GM19438 (cell line): ENCODE measurements at regions not wholly inside any gene's neighbourhood (a gene's known extent, or its start where the extent isn't known, plus 50 kb on each side); places are given as distances from the start of the nearest gene placed in this dataset.

Experiments
- ATAC-seq: cut with Tn5 transposase; IDR thresholded peaks from one replicate; pipeline ENCODE4 v1.9.1; 2021; ENCODE audit warnings: low read depth; ENCODE audit not compliant: unreplicated experiment

- ATAC-seq = no peak
These were observed 425.3 kb downstream of the ZEB2 start for GRCh38 chr2:144094408-144095151.

GRCh38 chr2:144091622-144092021 is 428.3 kb downstream of the ZEB2 start:
- no peak for ATAC-seq

GRCh38 chr2:144088863-144089262 is 431.1 kb downstream of the ZEB2 start:
- no peak for ATAC-seq

DNA sequence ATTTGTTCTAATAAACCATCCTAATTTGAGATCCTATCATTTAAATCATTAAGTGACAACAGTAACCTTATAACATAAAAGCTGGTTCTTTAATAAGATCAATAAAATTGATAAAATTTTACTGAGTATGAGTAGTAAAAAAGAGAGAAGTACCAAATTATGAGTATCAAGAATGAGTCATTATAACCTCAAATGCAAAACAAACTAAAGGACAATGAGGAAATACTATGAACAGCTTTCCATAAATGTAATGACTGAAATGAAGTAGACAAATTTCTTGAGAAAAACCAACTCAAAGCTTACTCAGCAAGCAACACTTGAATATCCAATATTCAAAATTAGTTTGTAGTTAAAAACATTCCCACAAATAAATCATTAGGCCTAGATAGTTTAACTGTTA is 433.0 kb downstream of the ZEB2 start:
- no peak for ATAC-seq

GRCh38 chr2:144085016-144085415 is 434.9 kb downstream of the ZEB2 start:
- ATAC-seq = no peak

DNA sequence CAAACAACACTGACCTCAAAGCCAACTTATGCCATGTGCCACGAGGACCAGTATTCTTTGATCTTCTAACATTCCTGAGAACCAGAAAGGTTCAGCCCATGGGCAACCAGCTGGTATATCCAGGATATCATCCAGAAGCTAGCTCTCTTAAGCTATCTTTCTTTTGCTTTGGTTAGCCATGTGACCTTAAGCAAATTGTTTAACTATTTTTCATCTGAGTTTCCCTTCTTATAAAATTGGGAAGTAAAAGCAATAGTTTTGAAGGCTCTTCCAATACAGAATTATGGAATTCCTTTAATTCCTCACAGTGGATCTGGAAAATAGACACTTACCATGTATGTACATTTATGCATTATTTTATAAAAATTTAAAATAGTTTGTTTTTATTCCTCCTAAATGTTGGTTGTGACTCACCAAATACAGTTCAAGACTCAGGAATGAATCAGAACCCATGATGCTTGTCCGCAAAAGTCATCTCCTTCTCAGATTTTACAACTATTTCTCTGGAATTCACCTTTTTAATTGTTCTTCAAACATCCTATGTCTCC is 435.7 kb downstream of the ZEB2 start:
- no peak for ATAC-seq

DNA sequence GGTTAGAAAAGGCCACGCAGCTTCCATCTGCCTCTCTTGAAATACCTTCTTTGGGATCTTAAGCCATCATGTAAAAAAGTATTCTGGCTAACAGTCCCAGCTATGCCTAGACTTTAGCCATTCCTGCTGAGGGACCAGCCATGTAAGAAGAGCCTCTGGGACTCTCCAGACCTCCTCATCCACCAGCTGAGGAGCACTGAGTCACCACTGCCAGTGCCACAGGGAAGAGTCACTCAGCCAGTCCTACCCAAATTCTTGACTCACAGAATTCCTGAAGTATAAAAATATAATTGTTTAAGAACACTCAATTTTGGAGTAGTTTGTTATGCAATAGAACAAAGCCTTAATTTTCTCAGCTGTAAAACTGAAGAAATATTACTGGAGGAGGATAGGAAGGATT is 436.7 kb downstream of the ZEB2 start:
- ATAC-seq = no peak

GRCh38 chr2:144082777-144083176 is 437.1 kb downstream of the ZEB2 start:
- ATAC-seq = no peak

DNA sequence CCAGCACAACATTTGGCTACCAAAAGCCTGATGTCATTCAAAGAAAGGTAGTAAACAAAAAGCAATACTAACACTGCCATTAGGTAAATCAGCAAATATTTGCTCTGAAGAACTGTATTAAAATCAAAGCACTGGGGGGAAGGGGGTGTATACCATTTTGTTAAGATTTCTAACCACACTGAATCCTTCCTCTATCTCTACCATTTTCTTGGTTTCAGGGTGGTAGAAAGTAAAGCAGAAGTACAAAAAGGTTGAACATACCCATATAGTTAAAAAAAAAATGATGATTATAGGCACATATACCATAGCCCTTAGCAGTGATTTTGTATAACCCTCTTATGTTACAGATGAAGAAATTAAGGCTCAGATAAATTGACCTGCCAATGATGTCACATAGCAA is 437.6 kb downstream of the ZEB2 start:
- no peak for ATAC-seq

- no peak for ATAC-seq
These were observed 438.6 kb downstream of the ZEB2 start for GRCh38 chr2:144081272-144081671.

DNA sequence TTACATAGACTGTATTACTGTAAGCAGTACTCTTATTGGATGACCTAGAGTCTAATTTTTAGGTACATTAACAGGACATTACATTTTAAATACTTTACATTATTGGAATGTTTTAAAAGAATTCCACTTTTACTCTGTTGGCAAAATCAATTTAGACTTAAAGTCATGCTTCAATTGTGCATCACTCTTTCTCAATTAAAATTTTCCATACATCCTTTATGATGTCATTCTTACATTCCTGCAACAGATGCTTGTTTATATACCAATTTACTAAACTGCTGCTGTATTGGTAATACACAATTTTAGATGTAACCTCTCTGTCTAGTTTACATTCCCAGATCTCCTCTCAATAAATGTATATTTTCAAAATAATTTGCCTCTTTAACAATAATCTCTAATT is 440.1 kb downstream of the ZEB2 start:
- ATAC-seq = no peak

GRCh38 chr2:144078802-144079724 is 440.9 kb downstream of the ZEB2 start:
- no peak for ATAC-seq

- no peak for ATAC-seq
These were observed 441.8 kb downstream of the ZEB2 start for GRCh38 chr2:144078106-144078505.

GRCh38 chr2:144074450-144074849 is 445.5 kb downstream of the ZEB2 start:
- no peak for ATAC-seq

GRCh38 chr2:144071461-144071860 is 448.5 kb downstream of the ZEB2 start:
- ATAC-seq = no peak

DNA sequence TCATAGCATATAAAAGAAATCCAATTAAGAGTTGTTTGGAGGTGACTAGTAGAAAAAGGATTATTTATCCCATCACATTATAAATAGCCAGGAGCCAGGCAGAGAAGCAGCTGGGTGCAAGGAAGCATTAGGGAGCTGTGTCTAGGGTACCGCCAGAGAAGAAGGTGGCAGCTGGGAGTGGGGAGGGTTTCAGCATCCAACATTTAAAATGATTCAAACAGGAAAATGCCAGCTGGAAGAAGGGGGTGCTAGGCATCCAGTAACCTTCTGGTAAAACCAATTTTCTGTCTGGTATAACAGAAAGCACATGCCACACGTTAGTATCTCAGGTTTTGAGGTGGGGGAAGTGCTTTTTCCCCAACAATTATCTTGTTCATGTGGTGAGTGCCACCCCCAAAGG is 452.4 kb downstream of the ZEB2 start:
- ATAC-seq = no peak

- no peak for ATAC-seq
These were observed 456.3 kb downstream of the ZEB2 start for GRCh38 chr2:144063602-144064001.

DNA sequence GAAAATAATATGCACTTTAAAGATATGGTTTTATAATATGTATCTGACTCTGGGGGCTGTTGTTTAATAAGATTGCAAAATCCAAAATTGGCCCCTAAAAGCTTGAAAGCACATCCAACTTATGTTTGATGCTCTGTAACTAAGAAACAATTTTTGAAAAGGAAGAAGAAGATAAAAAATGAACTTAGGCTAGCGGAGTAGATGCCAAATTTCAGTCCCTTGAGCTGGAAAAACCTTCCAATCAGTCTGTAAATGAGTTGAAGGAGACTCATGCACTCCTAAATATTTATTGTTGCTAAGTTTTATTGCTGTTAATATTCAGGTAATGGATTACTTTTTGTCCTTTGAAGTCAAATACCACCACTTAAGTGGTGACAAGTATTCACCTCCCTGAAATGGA is 465.0 kb downstream of the ZEB2 start:
- ATAC-seq = no peak

GRCh38 chr2:144052083-144052482 is 467.8 kb downstream of the ZEB2 start:
- ATAC-seq = no peak

DNA sequence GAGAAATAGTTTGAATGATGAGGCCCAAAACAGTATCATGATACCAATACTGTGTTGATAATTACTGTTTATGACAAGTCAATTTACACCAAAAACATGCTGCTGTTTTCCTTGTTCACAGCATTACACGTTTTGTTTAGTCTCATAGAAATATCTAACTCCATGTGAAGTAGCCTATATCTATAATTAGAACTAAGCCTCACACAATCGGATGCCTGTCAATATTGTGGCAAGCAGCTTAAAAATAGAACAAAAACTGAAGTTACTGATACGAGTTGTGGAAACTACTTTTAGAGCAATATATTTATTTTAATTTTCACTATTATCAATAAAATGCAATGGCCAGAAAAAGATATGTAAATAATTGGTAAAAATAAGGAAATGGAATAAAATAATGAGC is 470.8 kb downstream of the ZEB2 start:
- no peak for ATAC-seq

DNA sequence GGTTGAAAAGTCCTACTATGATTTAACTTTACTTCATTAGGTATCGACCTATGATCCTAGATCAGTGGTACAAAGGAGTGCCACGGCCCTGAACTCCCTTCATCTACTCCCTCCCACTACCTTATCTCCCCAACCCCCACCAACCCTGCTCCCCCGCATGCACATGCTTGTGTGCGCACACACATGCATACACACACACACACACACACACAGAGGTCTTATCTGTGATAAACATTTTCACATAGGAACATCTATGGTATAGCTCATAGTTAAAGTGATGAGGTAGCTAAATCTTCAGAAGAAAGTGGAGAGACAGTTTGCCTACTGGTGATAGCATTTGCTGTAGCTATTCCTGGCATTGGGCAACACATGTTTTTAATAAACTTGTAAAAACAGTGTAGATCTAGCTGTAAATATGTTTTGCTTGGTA is 471.3 kb downstream of the ZEB2 start:
- ATAC-seq = no peak
